NCI-H1694 treated with DMSO at 0.1 percent for 48 hours (cell line): ENCODE measurements at regions not wholly inside any gene's neighbourhood (a gene's known extent, or its start where the extent isn't known, plus 50 kb on each side); places are given as distances from the start of the nearest gene placed in this dataset.
A peak's percentile ranks its signal among the peaks of the same experiment; 100 is the strongest.

Experiments used
- DNase-seq: peaks from one replicate; lab custom pipeline; 2025; lab: John Stamatoyannopoulos, UW

GRCh38 chr3:194265996-194266964 is 84.8 kb downstream of the CPN2 start:
- DNase-seq = peak; percentile 91

DNA sequence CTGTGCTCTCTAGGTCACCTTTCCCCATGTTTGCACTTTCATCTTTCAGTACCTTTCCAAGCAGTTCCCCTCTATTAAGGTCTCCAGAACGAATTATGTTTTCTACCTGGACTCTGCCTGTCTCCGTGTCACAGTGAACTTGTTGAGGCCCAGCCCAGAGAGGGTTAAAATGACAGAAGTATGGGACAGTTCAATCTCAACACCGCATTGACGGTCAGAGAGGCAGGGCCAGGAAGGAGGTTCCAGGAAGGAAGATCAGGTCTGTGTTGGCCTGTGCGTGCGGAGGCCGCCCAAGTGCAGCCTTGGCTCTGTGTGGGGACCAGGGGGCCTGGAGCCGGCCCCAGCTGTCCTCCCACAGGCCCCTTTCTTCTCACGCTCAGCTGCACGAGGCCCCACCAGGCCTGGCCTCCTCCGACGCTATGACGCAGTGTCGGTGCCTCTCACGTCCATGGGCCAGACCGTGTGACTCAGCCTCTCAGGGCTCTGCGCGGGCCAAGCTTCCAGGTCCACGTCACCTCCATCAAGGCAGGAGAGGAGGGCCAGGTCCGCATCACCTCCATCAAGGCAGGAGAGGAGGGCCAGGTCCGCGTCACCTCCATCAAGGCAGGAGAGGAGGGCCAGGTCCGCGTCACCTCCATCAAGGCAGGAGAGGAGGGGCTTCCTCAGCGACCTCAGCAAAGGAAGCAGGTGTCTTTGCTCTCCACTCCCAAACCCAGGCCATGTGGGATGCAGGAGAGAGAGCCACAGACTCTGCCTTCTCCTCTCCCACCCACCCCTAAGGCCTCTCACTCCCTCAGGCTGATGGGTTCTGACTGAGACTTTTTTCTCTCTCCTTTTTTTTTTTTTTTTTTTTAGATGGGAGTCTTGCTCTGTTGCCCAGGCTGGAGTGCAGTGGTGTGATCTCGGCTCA is 83.1 kb downstream of the CPN2 start:
- no peak for DNase-seq

DNA sequence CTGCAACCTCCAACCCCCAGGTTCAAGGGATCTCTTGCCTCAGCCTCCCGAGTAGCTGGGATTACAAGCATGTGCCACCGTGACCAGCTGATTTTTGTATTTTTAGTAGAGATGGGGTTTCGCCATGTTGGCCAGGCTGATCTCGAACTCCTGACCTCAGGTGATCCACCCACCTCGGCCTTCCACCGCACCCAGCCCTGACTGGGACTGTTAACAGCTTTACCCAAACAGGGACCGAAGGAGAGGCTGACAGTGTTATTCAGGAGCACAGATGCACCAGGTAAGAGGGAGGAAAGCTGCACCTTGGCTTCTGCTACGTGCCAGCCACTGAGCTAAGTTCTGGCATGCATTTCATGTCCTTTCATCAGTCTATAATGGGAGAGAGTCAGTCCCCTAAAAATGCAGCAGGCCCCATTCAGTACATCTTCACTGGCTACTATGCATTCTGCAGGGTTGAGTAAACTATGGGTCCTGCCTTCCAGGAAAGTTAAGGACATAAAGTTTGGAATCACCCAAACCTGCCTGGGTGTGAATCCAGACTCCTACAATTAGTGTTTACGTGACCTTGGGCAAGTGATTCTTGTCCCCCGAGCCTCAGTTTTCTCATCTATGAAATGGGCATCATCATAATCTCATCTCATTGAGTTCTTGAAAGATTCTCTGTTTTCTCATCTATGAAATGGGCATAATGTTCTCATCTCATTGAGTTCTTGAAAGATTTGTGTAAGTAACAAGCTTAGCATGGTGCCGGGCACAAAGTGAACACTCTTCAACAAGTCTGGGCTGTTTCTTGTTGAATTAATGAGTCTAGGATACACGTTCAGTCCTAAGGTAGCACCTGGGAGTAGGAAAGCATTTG is 82.2 kb downstream of the CPN2 start:
- DNase-seq = no peak

GRCh38 chr3:194269610-194270145 is 81.5 kb downstream of the CPN2 start:
- DNase-seq = no peak

- DNase-seq = no peak
These were observed 80.3 kb downstream of the CPN2 start for GRCh38 chr3:194270627-194271459.

- no peak for DNase-seq
These were observed 79.6 kb downstream of the CPN2 start for GRCh38 chr3:194271460-194272035.

- DNase-seq = no peak
These were observed 78.9 kb downstream of the CPN2 start for GRCh38 chr3:194272221-194272620.

GRCh38 chr3:194272861-194273742 is 78.0 kb downstream of the CPN2 start:
- no peak for DNase-seq

GRCh38 chr3:194273743-194274310 is 77.3 kb downstream of the CPN2 start:
- DNase-seq = no peak

DNA sequence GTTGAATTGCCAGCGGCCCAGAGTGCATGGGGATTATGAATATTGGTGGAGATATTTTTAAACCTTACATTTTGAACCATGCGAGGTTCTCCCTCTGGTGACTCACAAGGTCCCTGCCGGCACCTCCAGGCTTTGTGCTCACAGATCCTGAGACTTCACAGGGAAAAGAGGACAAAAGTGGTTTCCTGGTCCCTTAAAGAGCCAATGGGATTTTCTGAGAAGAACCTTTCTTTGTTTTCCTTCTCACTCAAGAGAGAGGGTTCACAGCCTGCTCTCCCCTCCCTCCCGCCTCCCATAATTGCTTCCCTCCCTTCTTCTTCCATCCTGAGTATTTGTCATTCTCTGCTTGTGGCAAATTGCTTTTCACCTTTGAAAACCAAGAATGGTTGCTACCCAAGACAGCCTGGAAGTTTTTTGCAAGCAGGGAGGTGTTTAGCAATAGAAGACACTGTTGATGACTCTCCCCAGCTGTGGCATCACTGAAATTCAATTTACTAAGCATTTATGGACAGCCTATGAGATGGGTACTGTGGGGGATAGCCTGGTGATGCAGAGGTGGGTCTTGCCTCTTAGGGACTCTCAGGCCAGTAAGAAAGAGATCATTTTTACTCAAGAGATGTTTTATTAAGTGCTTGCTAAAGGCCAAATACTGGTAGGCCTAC is 76.6 kb downstream of the CPN2 start:
- DNase-seq = no peak

DNA sequence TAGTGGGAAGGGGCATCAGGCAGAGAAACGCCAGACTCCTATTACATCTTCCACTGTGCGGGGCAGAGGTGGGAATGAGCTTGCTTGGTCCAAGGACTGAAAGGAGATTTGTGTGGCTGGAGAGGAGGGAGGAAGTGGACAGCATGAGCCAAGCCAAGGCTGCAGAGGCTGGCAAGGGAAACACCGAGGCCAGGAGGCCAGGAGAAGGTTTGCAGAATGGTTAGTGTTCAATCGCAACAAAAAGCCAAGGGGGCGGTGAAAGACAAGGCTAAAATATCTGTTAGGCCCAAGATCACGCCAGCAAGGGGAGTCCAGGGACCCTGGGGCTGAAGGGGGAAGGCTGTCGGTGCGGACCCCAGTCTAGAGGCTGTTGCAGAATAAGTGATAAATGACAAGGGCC is 75.8 kb downstream of the CPN2 start:
- no peak for DNase-seq

DNA sequence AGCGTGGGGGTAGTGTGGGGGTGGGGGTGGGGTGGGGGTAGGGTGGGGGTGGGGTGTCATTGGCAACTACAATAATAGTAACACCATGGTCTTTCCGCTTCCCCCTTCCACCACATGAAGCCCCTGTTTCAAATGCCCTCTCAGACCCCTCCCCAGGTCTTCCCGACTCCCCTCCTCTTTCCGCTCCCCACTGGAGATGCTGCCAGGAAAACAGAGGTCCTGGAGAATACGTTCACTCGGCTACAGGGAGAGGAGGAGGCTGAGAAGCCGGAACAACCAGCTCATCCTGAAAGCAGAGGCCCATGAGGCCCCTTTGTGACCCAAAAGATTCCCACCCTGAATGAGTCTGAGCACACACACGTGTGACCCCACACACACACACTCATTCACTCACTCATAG is 75.4 kb downstream of the CPN2 start:
- no peak for DNase-seq

DNA sequence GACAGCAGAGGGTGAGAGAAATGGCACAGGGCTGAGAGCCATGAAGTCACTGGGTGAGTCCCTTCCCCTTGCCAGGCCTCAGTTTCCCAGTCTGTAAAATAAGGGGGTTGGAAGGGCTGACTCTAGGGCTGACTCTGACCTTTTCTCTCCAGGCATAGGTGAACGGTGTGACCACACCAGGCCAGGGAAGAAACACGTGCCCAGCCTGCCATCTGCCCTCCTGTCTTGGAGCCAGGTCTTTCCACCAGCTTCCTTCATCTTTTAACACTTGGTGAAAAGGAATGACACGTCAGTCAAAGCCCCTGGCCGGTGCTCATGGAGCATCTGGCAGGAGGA is 74.4 kb downstream of the CPN2 start:
- DNase-seq = no peak

DNA sequence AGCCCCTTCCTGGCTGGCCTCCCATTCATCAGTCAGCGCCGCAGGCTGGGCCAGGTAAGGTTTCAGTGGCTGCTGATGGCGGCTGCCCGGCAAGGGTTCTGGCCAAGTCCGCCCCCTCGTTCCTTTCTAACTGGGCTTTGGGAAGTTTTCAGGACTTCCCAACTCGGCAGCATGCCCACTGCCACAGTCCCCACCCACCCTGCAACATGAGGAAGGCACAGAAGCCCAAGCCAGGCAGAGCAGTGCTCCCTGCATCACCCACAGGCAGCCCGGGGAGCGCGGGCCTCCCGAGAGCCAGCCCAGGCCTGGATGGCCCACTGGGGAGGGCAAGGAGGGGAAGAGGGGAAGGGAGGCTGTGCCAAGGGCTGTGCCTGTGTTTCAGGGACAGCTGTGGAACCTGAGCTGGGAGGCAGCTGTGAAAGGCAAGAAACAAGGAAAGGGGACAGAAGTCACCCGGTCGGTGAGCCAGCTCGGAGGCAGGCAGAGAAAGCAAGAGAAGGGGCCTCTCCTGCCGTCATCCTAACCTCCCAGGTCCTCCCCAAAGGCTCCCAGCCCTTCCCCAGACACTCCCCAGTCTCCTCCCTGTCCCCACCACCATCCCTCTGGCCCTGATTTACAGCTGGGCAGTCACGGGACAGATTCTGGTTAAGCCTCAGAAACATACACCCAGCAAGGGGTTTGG is 73.9 kb downstream of the CPN2 start:
- peak; percentile 38 for DNase-seq

GRCh38 chr3:194277786-194278130 is 73.4 kb downstream of the CPN2 start:
- no peak for DNase-seq

DNA sequence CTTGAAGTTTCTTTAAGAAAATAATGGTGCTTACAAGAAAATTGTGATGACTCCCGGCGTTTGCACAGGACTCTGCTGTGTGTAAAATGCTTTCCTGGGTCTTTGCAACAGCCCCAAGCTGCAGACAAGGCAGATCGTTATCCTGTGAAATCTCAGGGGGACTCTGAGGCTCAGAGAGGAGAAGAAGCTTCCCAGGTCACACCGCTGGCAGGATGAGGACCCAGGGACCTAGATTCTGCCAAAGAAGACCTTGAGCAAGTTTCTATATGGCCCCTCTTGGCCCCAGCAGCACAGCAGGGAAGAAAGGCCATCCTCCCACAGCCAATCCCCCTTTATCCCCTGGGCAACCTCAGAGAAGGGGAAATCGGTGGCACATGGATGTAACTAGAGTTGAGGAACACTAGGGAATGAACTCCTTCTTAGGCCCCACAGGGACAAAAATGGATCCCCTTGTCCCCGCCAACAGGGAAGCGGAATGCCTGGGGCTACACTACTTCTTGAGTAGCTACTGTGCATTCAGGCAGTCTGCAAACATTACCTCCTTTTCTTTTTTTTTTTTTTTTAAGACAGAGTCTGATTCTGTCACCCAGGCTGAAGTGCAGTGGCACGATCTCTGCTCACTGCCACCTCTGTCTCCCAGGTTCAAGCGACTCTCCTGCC is 72.8 kb downstream of the CPN2 start:
- DNase-seq = no peak

- no peak for DNase-seq
These were observed 72.0 kb downstream of the CPN2 start for GRCh38 chr3:194279101-194279500.
